ENCODE measurements at regions not wholly inside any gene's neighbourhood (a gene's known extent, or its start where the extent isn't known, plus 50 kb on each side); places are given as distances from the start of the nearest gene placed in this dataset.

- Histone ChIP-seq H3K36me3 (ENCODE audit: control insufficient read depth, insufficient read depth, low read length) (no peaks in the 10 kb centered on the region), H3K27me3 (ENCODE audit: control insufficient read depth, insufficient read depth, low read length) (no peaks in the 10 kb centered on the region), H3K4me3 (ENCODE audit: low read depth, low read length) (no peak overlapping the region)
- no peak for DNase-seq (ENCODE audit: low read depth)
- ChIA-PET POLR2A (no interaction called here), CTCF (no interaction called here)
- no peak for TF ChIP-seq CTCF (IDR thresholded peaks at IDR 0.05; ENCODE audit: insufficient read depth, low read depth, low read length)
Measured at GRCh38 chr14:98964171-98964570, 307.8 kb downstream of the BCL11B start.

- DNase-seq (ENCODE audit: low read depth) = no peak
- no peaks in the 10 kb centered on the region for H3K36me3 ChIP-seq (ENCODE audit: control insufficient read depth, insufficient read depth, low read length)
- no peaks in the 10 kb centered on the region for H3K27me3 ChIP-seq (ENCODE audit: control insufficient read depth, insufficient read depth, low read length)
- ChIA-PET POLR2A (no interaction called here), CTCF (interaction anchor here (0.6 kb wide), 1 partner anchor 216 kb away, joined by 3 read pairs; no protein-coding TSS in a partner anchor)
- no peak for TF ChIP-seq CTCF (IDR thresholded peaks at IDR 0.05; ENCODE audit: insufficient read depth, low read depth, low read length)
- H3K4me3 ChIP-seq (ENCODE audit: low read depth, low read length) = no peak overlapping the region
Measured at GRCh38 chr14:98965076-98965475, 306.9 kb downstream of the BCL11B start.

- POLR2A ChIA-PET = no interaction called here
- Histone ChIP-seq H3K36me3 (ENCODE audit: control insufficient read depth, insufficient read depth, low read length) (no peaks in the 10 kb centered on the region), H3K4me3 (ENCODE audit: low read depth, low read length) (no peak overlapping the region), H3K27me3 (ENCODE audit: control insufficient read depth, insufficient read depth, low read length) (no peaks in the 10 kb centered on the region)
- CTCF ChIA-PET = no interaction called here
- no peak for DNase-seq (ENCODE audit: low read depth)
- TF ChIP-seq CTCF (IDR thresholded peaks at IDR 0.05; ENCODE audit: insufficient read depth, low read depth, low read length) = no peak
Measured at GRCh38 chr14:98966016-98966415, 306.0 kb downstream of the BCL11B start.

GRCh38 chr14:98966475-98967162, 305.4 kb downstream of the BCL11B start:
- DNase-seq (ENCODE audit: low read depth) = no peak
- POLR2A ChIA-PET = no interaction called here
- Histone ChIP-seq H3K4me3 (ENCODE audit: low read depth, low read length) (no peak overlapping the region), H3K27me3 (ENCODE audit: control insufficient read depth, insufficient read depth, low read length) (no peaks in the 10 kb centered on the region), H3K36me3 (ENCODE audit: control insufficient read depth, insufficient read depth, low read length) (no peaks in the 10 kb centered on the region)
- no peak for TF ChIP-seq CTCF (IDR thresholded peaks at IDR 0.05; ENCODE audit: insufficient read depth, low read depth, low read length)
- CTCF ChIA-PET = no interaction called here

GRCh38 chr14:98974113-98974512, 297.9 kb downstream of the BCL11B start:
- no peak for DNase-seq (ENCODE audit: low read depth)
- H3K27me3 ChIP-seq (ENCODE audit: control insufficient read depth, insufficient read depth, low read length) = no peaks in the 10 kb centered on the region
- no peak for TF ChIP-seq CTCF (IDR thresholded peaks at IDR 0.05; ENCODE audit: insufficient read depth, low read depth, low read length)
- no peak overlapping the region for H3K4me3 ChIP-seq (ENCODE audit: low read depth, low read length)
- ChIA-PET CTCF (no interaction called here), POLR2A (no interaction called here)
- H3K36me3 ChIP-seq (ENCODE audit: control insufficient read depth, insufficient read depth, low read length) = no peaks in the 10 kb centered on the region
